Osteocyte (in vitro differentiated cells): ENCODE measurements at regions not wholly inside any gene's neighbourhood (a gene's known extent, or its start where the extent isn't known, plus 50 kb on each side); places are given as distances from the start of the nearest gene placed in this dataset.

ENCODE experiments used
- DNase-seq: peaks from one replicate; pipeline ENCODE4 v3.0.0; 2021; ENCODE audit warnings: mixed read lengths; ENCODE audit not compliant: unreplicated experiment; ENCODE audit errors: extremely low spot score
- H3K27ac Mint-ChIP-seq: one replicate; pipeline ENCODE4 v1.8.0; 2021; ENCODE audit warnings: mild to moderate bottlenecking, mixed read lengths; ENCODE audit not compliant: unreplicated experiment
- H3K27me3 Mint-ChIP-seq: one replicate; pipeline ENCODE4 v1.8.0; 2021; ENCODE audit warnings: mixed read lengths; ENCODE audit not compliant: unreplicated experiment
- H3K36me3 Mint-ChIP-seq: one replicate; pipeline ENCODE4 v1.8.0; 2021; ENCODE audit warnings: mixed read lengths; ENCODE audit not compliant: unreplicated experiment
- H3K4me1 Mint-ChIP-seq: one replicate; pipeline ENCODE4 v1.8.0; 2021; ENCODE audit warnings: mixed read lengths; ENCODE audit not compliant: unreplicated experiment
- H3K4me3 Mint-ChIP-seq: one replicate; pipeline ENCODE4 v1.8.0; 2021; ENCODE audit warnings: mild to moderate bottlenecking, moderate library complexity, mixed read lengths; ENCODE audit not compliant: unreplicated experiment
- H3K9me3 Mint-ChIP-seq: one replicate; pipeline ENCODE4 v1.8.0; 2021; ENCODE audit warnings: mixed read lengths; ENCODE audit not compliant: unreplicated experiment
- CTCF ChIP-seq: fragments of 200-600 bp; sonication (generic); IDR thresholded peaks from 2 replicates; pipeline ENCODE4 v1.5.0; 2021; ENCODE audit warnings: antibody characterized with exemption, mild to moderate bottlenecking, moderate library complexity

- Mint-ChIP-seq H3K27me3 (peaks cover 20% of the 10 kb centered on the region), H3K4me3 (no peak overlapping the region), H3K36me3 (no peaks in the 10 kb centered on the region), H3K4me1 (no peaks in the 10 kb centered on the region), H3K9me3 (peaks cover 4% of the 10 kb centered on the region), H3K27ac (no peak overlapping the region)
- DNase-seq, result no peak
- TF ChIP-seq CTCF, result no peak
These were observed 187.6 kb upstream of the RIMS1 start for GRCh38 chr6:71698702-71699101.

DNA sequence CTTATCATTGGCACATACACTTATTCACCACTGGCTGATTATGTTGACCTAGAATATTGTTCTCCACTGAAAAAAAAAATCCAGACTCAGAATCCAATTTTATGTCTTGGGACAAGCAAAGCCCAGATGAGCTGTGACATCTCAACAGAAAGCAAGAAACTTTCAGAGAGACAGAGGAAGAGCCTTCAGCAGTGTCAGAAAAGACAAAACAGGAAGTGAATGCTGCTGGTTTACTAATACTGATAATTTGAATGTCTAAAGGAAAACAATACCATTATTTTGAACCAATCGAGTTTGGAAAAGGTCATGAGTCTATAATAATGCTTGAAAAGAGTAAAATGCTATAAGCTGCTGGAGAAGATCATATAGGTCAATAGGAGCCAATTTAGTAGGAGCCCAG is 179.8 kb upstream of the RIMS1 start:
- Mint-ChIP-seq H3K27ac (no peak overlapping the region), H3K27me3 (peaks cover 11% of the 10 kb centered on the region), H3K36me3 (no peaks in the 10 kb centered on the region), H3K9me3 (no peaks in the 10 kb centered on the region), H3K4me3 (no peak overlapping the region), H3K4me1 (no peaks in the 10 kb centered on the region)
- DNase-seq, result no peak
- TF ChIP-seq CTCF, result no peak

GRCh38 chr6:71707059-71707458 is 179.3 kb upstream of the RIMS1 start:
- no peaks in the 10 kb centered on the region for H3K4me1 Mint-ChIP-seq
- H3K9me3 Mint-ChIP-seq, result no peaks in the 10 kb centered on the region
- no peaks in the 10 kb centered on the region for H3K36me3 Mint-ChIP-seq
- H3K27me3 Mint-ChIP-seq, result peaks cover 9% of the 10 kb centered on the region
- TF ChIP-seq CTCF, result no peak
- no peak overlapping the region for H3K4me3 Mint-ChIP-seq
- DNase-seq, result no peak
- H3K27ac Mint-ChIP-seq, result no peak overlapping the region

- Mint-ChIP-seq H3K4me1 (no peaks in the 10 kb centered on the region), H3K4me3 (no peak overlapping the region), H3K27me3 (peaks cover 3% of the 10 kb centered on the region), H3K36me3 (no peaks in the 10 kb centered on the region), H3K9me3 (no peaks in the 10 kb centered on the region), H3K27ac (no peak overlapping the region)
- no peak for TF ChIP-seq CTCF
- DNase-seq, result no peak
These were observed 165.6 kb upstream of the RIMS1 start for GRCh38 chr6:71720705-71721104.

DNA sequence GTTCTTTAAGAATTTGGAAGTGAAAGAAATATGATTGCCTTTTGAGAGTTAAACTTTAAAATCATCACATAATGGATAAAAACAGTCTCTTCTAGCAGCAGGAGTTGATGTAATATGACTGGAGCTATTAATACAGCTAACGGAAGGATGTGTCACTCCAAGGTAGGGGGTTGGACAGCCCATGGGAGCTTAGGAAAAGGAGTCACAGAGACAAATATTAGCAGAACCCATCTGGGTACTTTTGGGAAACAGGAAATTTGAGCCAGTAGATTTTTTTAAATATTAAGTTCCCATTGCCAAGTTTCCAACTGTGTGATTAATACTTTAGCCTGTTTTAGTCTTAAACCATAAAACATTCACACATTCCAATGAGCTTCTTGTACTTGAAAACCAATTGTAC is 164.7 kb upstream of the RIMS1 start:
- H3K9me3 Mint-ChIP-seq, result no peaks in the 10 kb centered on the region
- H3K4me1 Mint-ChIP-seq, result no peaks in the 10 kb centered on the region
- no peak overlapping the region for H3K4me3 Mint-ChIP-seq
- no peak overlapping the region for H3K27ac Mint-ChIP-seq
- TF ChIP-seq CTCF, result no peak
- DNase-seq, result no peak
- no peaks in the 10 kb centered on the region for H3K36me3 Mint-ChIP-seq
- H3K27me3 Mint-ChIP-seq, result peaks cover 6% of the 10 kb centered on the region
